Thoracic aorta (tissue), 2 donors: ENCODE measurements at regions not wholly inside any gene's neighbourhood (a gene's known extent, or its start where the extent isn't known, plus 50 kb on each side); places are given as distances from the start of the nearest gene placed in this dataset.
"Not testable (repeated sequence)": the region's sequence is repeated elsewhere in the genome, so short reads cannot be mapped to it uniquely, and the experiment has no call there.

ENCODE experiments used
- ATAC-seq: fragments of 150-250 bp; one replicate; pipeline ENCODE4 v1.8.0; 2017; ENCODE audit warnings: low read depth; ENCODE audit not compliant: insufficient number of reproducible peaks, low FRiP score
- DNase-seq: peaks from one replicate; pipeline ENCODE4 v3.0.0-alpha.2; 2020; ENCODE audit warnings: low spot score
- H3K27ac ChIP-seq, 2 donors: fragments of 200-600 bp; sonication (generic); 1 replicate in 1 of 2; 2 replicates in 1 of 2; pipeline ENCODE4 v1.5.1; 2016; ENCODE audit warnings: mild to moderate bottlenecking in 2 of 2, moderate library complexity in 2 of 2
- H3K27me3 ChIP-seq: fragments of 200-600 bp; sonication (generic); replicated peaks from 2 replicates; pipeline ENCODE4 v1.6.0; 2016; ENCODE audit warnings: mild to moderate bottlenecking; ENCODE audit not compliant: insufficient read depth
- H3K36me3 ChIP-seq: fragments of 200-600 bp; sonication (generic); one replicate; pipeline ENCODE4 v1.5.1; 2016
- H3K4me1 ChIP-seq, 2 donors: fragments of 200-600 bp; sonication (generic); 1 replicate in 1 of 2; 2 replicates in 1 of 2; pipeline versions ENCODE4 v1.5.1 to v1.6.0; 2016; ENCODE audit warnings: low read depth in 2 of 2, mild to moderate bottlenecking in 1 of 2; ENCODE audit not compliant: control insufficient read depth in 1 of 2
- H3K4me3 ChIP-seq: fragments of 200-600 bp; sonication (generic); 2 replicates; pipeline ENCODE4 v1.5.1; 2016; ENCODE audit warnings: mild to moderate bottlenecking
- H3K9me3 ChIP-seq: fragments of 200-600 bp; sonication (generic); 2 replicates; pipeline ENCODE4 v1.5.1; 2016
- CTCF ChIP-seq: fragments of 200-600 bp; sonication (generic); IDR thresholded peaks from one replicate; pipeline ENCODE4 v1.5.1; 2019; ENCODE audit warnings: antibody characterized with exemption

- TF ChIP-seq CTCF: no peak
- no peak overlapping the region for H3K27ac ChIP-seq
- ATAC-seq: no peak
- DNase-seq: no peak
- H3K27me3 ChIP-seq: no peaks in the 10 kb centered on the region
- H3K4me3 ChIP-seq: no peak overlapping the region
- no peaks in the 10 kb centered on the region for H3K36me3 ChIP-seq
- no peaks in the 10 kb centered on the region for H3K9me3 ChIP-seq
- no peaks in the 10 kb centered on the region for H3K4me1 ChIP-seq
Measured at GRCh38 chr2:235223011-235223410, 270.8 kb upstream of the AGAP1 start.

GRCh38 chr2:235224410-235224809, 269.4 kb upstream of the AGAP1 start:
- ATAC-seq: no peak
- Histone ChIP-seq H3K9me3 (no peaks in the 10 kb centered on the region), H3K4me1 (no peaks in the 10 kb centered on the region), H3K36me3 (no peaks in the 10 kb centered on the region), H3K27ac (no peak overlapping the region), H3K4me3 (no peak overlapping the region), H3K27me3 (no peaks in the 10 kb centered on the region)
- TF ChIP-seq CTCF: no peak
- no peak for DNase-seq

- ATAC-seq: no peak
- Histone ChIP-seq H3K4me3 (no peak overlapping the region), H3K36me3 (no peaks in the 10 kb centered on the region), H3K9me3 (no peaks in the 10 kb centered on the region), H3K27ac (no peak overlapping the region), H3K4me1 (no peaks in the 10 kb centered on the region), H3K27me3 (no peaks in the 10 kb centered on the region)
- no peak for TF ChIP-seq CTCF
- DNase-seq: no peak
Measured at GRCh38 chr2:235225261-235225660, 268.6 kb upstream of the AGAP1 start.

GRCh38 chr2:235227590-235227989, 266.3 kb upstream of the AGAP1 start:
- Histone ChIP-seq H3K4me3 (no peak overlapping the region), H3K27me3 (no peaks in the 10 kb centered on the region), H3K27ac (no peak overlapping the region), H3K9me3 (no peaks in the 10 kb centered on the region), H3K4me1 (no peaks in the 10 kb centered on the region), H3K36me3 (no peaks in the 10 kb centered on the region)
- ATAC-seq (no peak), DNase-seq (no peak)
- TF ChIP-seq CTCF: no peak

- DNase-seq, H3K27me3 ChIP-seq, H3K9me3 ChIP-seq, H3K4me1 ChIP-seq, H3K4me3 ChIP-seq, H3K36me3 ChIP-seq, ATAC-seq, H3K27ac ChIP-seq: not testable (repeated sequence)
Measured at GRCh38 chr2:235228422-235228821, 265.4 kb upstream of the AGAP1 start.

- Histone ChIP-seq H3K4me3 (no peak overlapping the region), H3K4me1 (no peaks in the 10 kb centered on the region), H3K27ac (no peak overlapping the region), H3K27me3 (no peaks in the 10 kb centered on the region), H3K9me3 (no peaks in the 10 kb centered on the region), H3K36me3 (no peaks in the 10 kb centered on the region)
- TF ChIP-seq CTCF: no peak
- DNase-seq (no peak), ATAC-seq (no peak)
Measured at GRCh38 chr2:235229236-235229635, 264.6 kb upstream of the AGAP1 start.
